ENCODE measurements at regions not wholly inside any gene's neighbourhood (a gene's known extent, or its start where the extent isn't known, plus 50 kb on each side); places are given as distances from the start of the nearest gene placed in this dataset.
A peak's percentile ranks its signal among the peaks of the same experiment; 100 is the strongest.

GRCh38 chr11:112448806-112449205, 188.1 kb upstream of the PLET1 start:
- Histone ChIP-seq H3K9ac (replicated peaks in 1 of 4; ENCODE audit: extremely low read depth in 1 of 4, low read depth in 3 of 4, low read length in 3 of 4) (no peak overlapping the region), H4K5ac (ENCODE audit: insufficient read length, low read depth, low read length) (no peak overlapping the region), H3K56ac (replicated peaks; ENCODE audit: insufficient read length, low read depth, low read length) (no peak overlapping the region), H2BK5ac (ENCODE audit: low read depth, low read length) (no peak overlapping the region), H3K27ac (ENCODE audit: low read depth, low read length) (no peak overlapping the region), H3K4ac (replicated peaks; ENCODE audit: insufficient read length, low read depth, low read length) (no peak overlapping the region), H3K23me2 (ENCODE audit: low read depth, low read length) (no peaks in the 10 kb centered on the region; the same call in 1 of the 2 replicates), H3K27me3 (replicated peaks in 1 of 4; ENCODE audit: control insufficient read depth in 3 of 4, extremely low read depth in 1 of 4, insufficient read depth in 3 of 4, low read length in 3 of 4) (peaks cover 0 to 1% (median 0%) of the 10 kb centered on the region in 4 experiments; a peak in 2 of 7 replicates), H2BK20ac (ENCODE audit: low read length) (no peak overlapping the region), H2AK5ac (ENCODE audit: low read depth, low read length) (no peak overlapping the region), H3K9me3 (ENCODE audit: insufficient read depth in 2 of 2, low read depth in 1 of 2, low read length in 1 of 2) (peaks cover 0 to 4% of the 10 kb centered on the region in 2 experiments; a peak in 1 of 4 replicates), H3K79me1 (ENCODE audit: low read depth, low read length) (no peaks in the 10 kb centered on the region), H3K79me2 (ENCODE audit: control insufficient read depth in 1 of 2, insufficient read depth in 2 of 2, low read length in 2 of 2) (no peaks in the 10 kb centered on the region), H3K4me3 (ENCODE audit: extremely low read depth in 1 of 4, insufficient read depth in 2 of 4, low read depth in 3 of 4, low read length in 4 of 4) (no peak overlapping the region), H4K8ac (ENCODE audit: extremely low read depth, insufficient read depth, low read length) (no peak overlapping the region), H2AFZ (ENCODE audit: low read length) (no peak overlapping the region), H2BK15ac (ENCODE audit: low read length) (no peak overlapping the region), H4K20me1 (replicated peaks in 1 of 2; ENCODE audit: control insufficient read depth in 1 of 2, insufficient read depth in 2 of 2, low read length in 2 of 2) (no peaks in the 10 kb centered on the region), H3K4me2 (ENCODE audit: insufficient read depth in 1 of 2, low read depth in 2 of 2, low read length in 2 of 2) (no peak overlapping the region), H2BK120ac (replicated peaks; ENCODE audit: low read depth, low read length) (no peak overlapping the region), H3K36me3 (ENCODE audit: control insufficient read depth in 2 of 4, insufficient read depth in 4 of 4, low read length in 3 of 4) (no peaks in the 10 kb centered on the region), H3K14ac (ENCODE audit: insufficient read length) (no peak overlapping the region), H4K91ac (replicated peaks; ENCODE audit: insufficient read length, low read length) (no peak overlapping the region), H3K4me1 (replicated peaks in 1 of 4; ENCODE audit: control insufficient read depth in 3 of 4, insufficient read depth in 4 of 4, low read length in 3 of 4) (no peaks in the 10 kb centered on the region), H2BK12ac (ENCODE audit: low read depth, low read length) (no peak overlapping the region), H3K18ac (ENCODE audit: extremely low read depth, low read length) (no peak overlapping the region), H3K23ac (ENCODE audit: insufficient read length) (no peak overlapping the region)
- CTCF ChIA-PET (ENCODE audit: partially characterized antibody), result interaction anchor here (0.6 to 5.2 kb wide), 6 partner anchors 8 to 840 kb away, joined by 3 to 33 read pairs (median 8); no protein-coding TSS in a partner anchor
- 92% methylated on average over 1 of the region's 1 CpG; no CpG with 5 or more reads in 1 of the 2 experiments for WGBS, 2 experiments (ENCODE audit: extremely low coverage in 1 of 2, insufficient coverage in 1 of 2, insufficient read length in 1 of 2, insufficient replicate concordance in 2 of 2, low coverage in 1 of 2, low lambda C conversion rate in 2 of 2, missing lambda C conversion rate in 1 of 2)
- FAIRE-seq (peak; percentile 77), DNase-seq (ENCODE audit: low read depth in 1 of 2, low spot score in 2 of 2) (no peak)
- TF ChIP-seq RNF2 (IDR thresholded peaks at IDR 0.05; ENCODE audit: borderline replicate concordance, low read depth, low read length, missing control alignments, poor library complexity, severe bottlenecking) (no peak), SIX5 (IDR thresholded peaks at IDR 0.05; ENCODE audit: low read depth, low read length) (no peak), JUN (IDR thresholded peaks at IDR 0.05; ENCODE audit: low read depth, low read length) (no peak), BACH1 (IDR thresholded peaks at IDR 0.05; ENCODE audit: low read length) (no peak), NANOG (IDR thresholded peaks at IDR 0.05; ENCODE audit: insufficient read depth, low read depth, low read length, poor library complexity, severe bottlenecking) (no peak), CTBP2 (IDR thresholded peaks at IDR 0.05; ENCODE audit: borderline replicate concordance, insufficient read depth, insufficient read length, low read length) (no peak), POLR2A (IDR thresholded peaks at IDR 0.05; ENCODE audit: control extremely low read depth in 1 of 2, low read depth in 2 of 2, low read length in 2 of 2) (no peak), FOSL1 (IDR thresholded peaks at IDR 0.05; ENCODE audit: insufficient read depth, low read depth, low read length) (no peak), MAFK (IDR thresholded peaks at IDR 0.05; ENCODE audit: low read depth, low read length) (no peak)
- POLR2A ChIA-PET (ENCODE audit: partially characterized antibody), result interaction anchor here (0.7 kb wide), 1 partner anchor 724 kb away, joined by 4 read pairs; no protein-coding TSS in a partner anchor

Data from H1 (cell line).